ENCODE measurements at regions not wholly inside any gene's neighbourhood (a gene's known extent, or its start where the extent isn't known, plus 50 kb on each side); places are given as distances from the start of the nearest gene placed in this dataset.

- CTCF ChIA-PET, result interaction anchor here (0.9 to 1.1 kb wide), 3 partner anchors 14 to 18 kb away, joined by 3 to 4 read pairs (median 3); no protein-coding TSS in a partner anchor
Measured at GRCh38 chr13:71254384-71254783, 612.6 kb downstream of the DACH1 start.

More at GRCh38 chr13:71254384-71254783, 612.6 kb downstream of the DACH1 start:
- no peak for DNase-seq (ENCODE audit: low read depth, low spot score)
- H3K4me2 ChIP-seq (ENCODE audit: insufficient read depth, low read length), result no peak overlapping the region
- no peaks in the 10 kb centered on the region for H3K27me3 ChIP-seq (ENCODE audit: control insufficient read depth in 2 of 2, insufficient read depth in 2 of 2, low read length in 2 of 2)
- POLR2A ChIA-PET, result no interaction called here
- H3K9ac ChIP-seq (replicated peaks; ENCODE audit: extremely low read depth, insufficient read depth, low read length), result no peak overlapping the region
- H3K9me3 ChIP-seq (replicated peaks; ENCODE audit: control insufficient read depth, insufficient read depth, low read length), result no peaks in the 10 kb centered on the region
- H2AFZ ChIP-seq (ENCODE audit: low read depth, low read length), result no peak overlapping the region
- intact Hi-C loops (cut with micrococcal nuclease), result no loop called here
- no peaks in the 10 kb centered on the region for H4K20me1 ChIP-seq (replicated peaks; ENCODE audit: control insufficient read depth, extremely low read depth, insufficient read depth, low read length)
- H3K4me3 ChIP-seq (replicated peaks in 1 of 3; ENCODE audit: insufficient read depth in 1 of 3, low read depth in 1 of 3, low read length in 3 of 3), result no peak overlapping the region
- dilution Hi-C loops (cut with MboI; ENCODE audit: extremely low pct_ligation_motif_present, low sequenced_read_pairs), result no loop called here
- H3K4me1 ChIP-seq (ENCODE audit: control insufficient read depth, extremely low read depth, insufficient read depth, low read length), result peaks cover 23% of the 10 kb centered on the region
- H3K27ac ChIP-seq (ENCODE audit: insufficient read depth, low read depth, low read length), result no peak overlapping the region
- H3K79me2 ChIP-seq (ENCODE audit: control insufficient read depth, insufficient read depth, low read length), result no peaks in the 10 kb centered on the region
- H3K36me3 ChIP-seq (ENCODE audit: control insufficient read depth in 2 of 2, extremely low read depth in 1 of 2, insufficient read depth in 2 of 2, low read length in 2 of 2), result no peaks in the 10 kb centered on the region
- no peak for TF ChIP-seq JUN (IDR thresholded peaks at IDR 0.05; ENCODE audit: borderline replicate concordance, insufficient read depth, insufficient read length, low read depth)
- no peak for TF ChIP-seq POLR2A (IDR thresholded peaks at IDR 0.05; ENCODE audit: low read depth, low read length)
- no peak for TF ChIP-seq FOS (IDR thresholded peaks at IDR 0.05; ENCODE audit: borderline replicate concordance, insufficient read depth, low read length)
- no peak for TF ChIP-seq POLR2AphosphoS5 (IDR thresholded peaks at IDR 0.05; ENCODE audit: insufficient read depth, low read depth, low read length)
- TF ChIP-seq MAX (IDR thresholded peaks at IDR 0.05; ENCODE audit: insufficient read depth, insufficient read length), result no peak
- no peak for TF ChIP-seq EZH2 (IDR thresholded peaks at IDR 0.05; ENCODE audit: borderline replicate concordance, low read depth, low read length, severe bottlenecking)
- TF ChIP-seq GATA2 (IDR thresholded peaks at IDR 0.05; ENCODE audit: insufficient read depth, insufficient read length, low read depth, low read length), result no peak
- TF ChIP-seq MYC (IDR thresholded peaks at IDR 0.05; ENCODE audit: low read depth, low read length), result no peak
- TF ChIP-seq CTCF (IDR thresholded peaks at IDR 0.05; ENCODE audit: extremely low read depth in 1 of 2, insufficient read depth in 1 of 2, low read depth in 1 of 2, low read length in 2 of 2), result no peak
- FAIRE-seq, result no peak
- no TSS peak for BruUV-seq (replicated peaks)
- H3K9me1 ChIP-seq (replicated peaks; ENCODE audit: control insufficient read depth, extremely low read depth, insufficient read depth, low read length), result no peaks in the 10 kb centered on the region
